Neural cell (in vitro differentiated cells): ENCODE measurements at regions not wholly inside any gene's neighbourhood (a gene's known extent, or its start where the extent isn't known, plus 50 kb on each side); places are given as distances from the start of the nearest gene placed in this dataset.

Source experiments
- H2AFZ ChIP-seq: fragments of 200-600, 300-800 bp; sonication (generic), shearing (Covaris generic); 2 replicates; pipeline ENCODE4 v1.6.0; 2014; ENCODE audit warnings: low read depth, mild to moderate bottlenecking, antibody characterized with exemption, low read length, moderate library complexity
- H3F3A ChIP-seq: fragments of 200-600 bp; shearing (Covaris generic); 2 replicates; pipeline ENCODE4 v1.6.1; 2016; ENCODE audit warnings: mild to moderate bottlenecking, moderate library complexity, mixed read lengths, antibody characterized with exemption, low read length; ENCODE audit not compliant: insufficient read depth, poor library complexity, severe bottlenecking
- H3K27ac ChIP-seq: fragments of 200-600, 300-800 bp; sonication (generic), shearing (Covaris generic); 2 replicates; pipeline ENCODE4 v1.5.1; 2014; ENCODE audit warnings: mild to moderate bottlenecking, low read length, moderate library complexity
- H3K27me3 ChIP-seq: fragments of 300-800, 200-600 bp; sonication (generic), shearing (Covaris generic); 2 replicates; pipeline ENCODE4 v1.6.0; 2014; ENCODE audit warnings: mild to moderate bottlenecking, low read depth, low read length, moderate library complexity; ENCODE audit not compliant: insufficient read depth
- H3K36me3 ChIP-seq: fragments of 300-800, 200-600 bp; sonication (generic), shearing (Covaris generic); 2 replicates; pipeline ENCODE4 v1.5.1; 2014; ENCODE audit warnings: mild to moderate bottlenecking, antibody characterized with exemption, low read length, moderate library complexity; ENCODE audit not compliant: insufficient read depth
- H3K4me2 ChIP-seq: fragments of 300-800, 200-600 bp; sonication (generic), shearing (Covaris generic); 2 replicates; pipeline ENCODE4 v1.6.0; 2014; ENCODE audit warnings: mild to moderate bottlenecking, low read length
- H3K4me3 ChIP-seq: fragments of 300-800, 200-600 bp; sonication (generic), shearing (Covaris generic); 2 replicates; pipeline ENCODE4 v1.5.1; 2014; ENCODE audit warnings: mild to moderate bottlenecking, low read length, moderate library complexity
- H3K79me2 ChIP-seq: fragments of 200-600 bp; shearing (Covaris generic); replicated peaks from 2 replicates; pipeline ENCODE4 v1.6.0; 2014; ENCODE audit warnings: mild to moderate bottlenecking, low read length, moderate library complexity; ENCODE audit not compliant: insufficient read depth
- H3K9ac ChIP-seq: fragments of 300-800, 200-600 bp; sonication (generic), shearing (Covaris generic); 2 replicates; pipeline ENCODE4 v1.6.1; 2016; ENCODE audit warnings: mild to moderate bottlenecking, low read length, mixed read lengths
- H3K9me2 ChIP-seq: fragments of 200-600 bp; shearing (Covaris generic); 2 replicates; pipeline ENCODE4 v1.6.1; 2016; ENCODE audit warnings: mild to moderate bottlenecking, low read length, mixed read lengths; ENCODE audit not compliant: insufficient read depth
- H3K9me3 ChIP-seq: fragments of 200-600, 300-800 bp; sonication (generic), shearing (Covaris generic); 2 replicates; pipeline ENCODE4 v1.6.1; 2016; ENCODE audit warnings: mild to moderate bottlenecking, mixed run types, low read length, moderate library complexity, mixed read lengths
- H4K20me1 ChIP-seq: fragments of 200-600 bp; shearing (Covaris generic); 2 replicates; pipeline ENCODE4 v1.6.1; 2016; ENCODE audit warnings: mild to moderate bottlenecking, mixed run types; ENCODE audit not compliant: insufficient read depth
- EP300 ChIP-seq: fragments of 450-650 bp; conservative IDR thresholded peaks from 2 replicates; pipeline ENCODE4 v1.6.1; 2014; ENCODE audit warnings: antibody characterized with exemption, mild to moderate bottlenecking, moderate library complexity; ENCODE audit not compliant: poor library complexity, severe bottlenecking
- EZH2 ChIP-seq: fragments of 200-600, 300-800 bp; shearing (Covaris generic), sonication (generic); IDR thresholded peaks from 2 replicates; pipeline ENCODE4 v1.6.1; 2014; ENCODE audit warnings: antibody characterized with exemption, low read length, borderline replicate concordance, mild to moderate bottlenecking; ENCODE audit not compliant: insufficient read depth, poor library complexity, severe bottlenecking
- MXI1 ChIP-seq: fragments of 450-650 bp; conservative IDR thresholded peaks from 2 replicates; pipeline ENCODE4 v1.6.1; 2014; ENCODE audit warnings: antibody characterized with exemption, mild to moderate bottlenecking; ENCODE audit not compliant: poor library complexity, severe bottlenecking
- POLR2AphosphoS5 ChIP-seq: IDR thresholded peaks from 2 replicates; pipeline ENCODE4 v1.6.1; 2012
- RAD21 ChIP-seq: fragments of 450-650 bp; conservative IDR thresholded peaks from 2 replicates; pipeline ENCODE4 v1.6.1; 2014; ENCODE audit warnings: antibody characterized with exemption, mild to moderate bottlenecking, moderate library complexity
- SMC3 ChIP-seq: fragments of 450-650 bp; conservative IDR thresholded peaks from 2 replicates; pipeline ENCODE4 v1.6.1; 2014; ENCODE audit warnings: antibody characterized with exemption, mild to moderate bottlenecking, moderate library complexity; ENCODE audit not compliant: poor library complexity
- TAF1 ChIP-seq: IDR thresholded peaks from 2 replicates; pipeline ENCODE4 v1.6.1; 2012; ENCODE audit warnings: low read depth
- TF ChIP-seq, protein P1 (sequence below): fragments of 450-650 bp; IDR thresholded peaks from 2 replicates; pipeline ENCODE4 v1.5.1; 2014; ENCODE audit warnings: antibody characterized with exemption, mild to moderate bottlenecking, moderate library complexity; ENCODE audit not compliant: poor library complexity, severe bottlenecking
- TF ChIP-seq, protein P2 (sequence below): IDR thresholded peaks from 2 replicates; pipeline ENCODE4 v1.6.1; 2012; ENCODE audit warnings: borderline replicate concordance

- no peak overlapping the region for H3K4me3 ChIP-seq
- H3F3A ChIP-seq: no peaks in the 10 kb centered on the region
- H3K36me3 ChIP-seq: no peaks in the 10 kb centered on the region
- H3K9me3 ChIP-seq: peaks cover 3% of the 10 kb centered on the region
- no peaks in the 10 kb centered on the region for H3K27me3 ChIP-seq
- H4K20me1 ChIP-seq: no peaks in the 10 kb centered on the region
- H3K27ac ChIP-seq: no peak overlapping the region
- H3K79me2 ChIP-seq: no peaks in the 10 kb centered on the region
- H3K9ac ChIP-seq: no peak overlapping the region
- H2AFZ ChIP-seq: no peak overlapping the region
- TF ChIP-seq RAD21 (no peak), EP300 (no peak), POLR2AphosphoS5 (no peak), TAF1 (no peak), SMC3 (no peak), MXI1 (no peak), EZH2 (no peak)
- TF ChIP-seq, protein P1, sequence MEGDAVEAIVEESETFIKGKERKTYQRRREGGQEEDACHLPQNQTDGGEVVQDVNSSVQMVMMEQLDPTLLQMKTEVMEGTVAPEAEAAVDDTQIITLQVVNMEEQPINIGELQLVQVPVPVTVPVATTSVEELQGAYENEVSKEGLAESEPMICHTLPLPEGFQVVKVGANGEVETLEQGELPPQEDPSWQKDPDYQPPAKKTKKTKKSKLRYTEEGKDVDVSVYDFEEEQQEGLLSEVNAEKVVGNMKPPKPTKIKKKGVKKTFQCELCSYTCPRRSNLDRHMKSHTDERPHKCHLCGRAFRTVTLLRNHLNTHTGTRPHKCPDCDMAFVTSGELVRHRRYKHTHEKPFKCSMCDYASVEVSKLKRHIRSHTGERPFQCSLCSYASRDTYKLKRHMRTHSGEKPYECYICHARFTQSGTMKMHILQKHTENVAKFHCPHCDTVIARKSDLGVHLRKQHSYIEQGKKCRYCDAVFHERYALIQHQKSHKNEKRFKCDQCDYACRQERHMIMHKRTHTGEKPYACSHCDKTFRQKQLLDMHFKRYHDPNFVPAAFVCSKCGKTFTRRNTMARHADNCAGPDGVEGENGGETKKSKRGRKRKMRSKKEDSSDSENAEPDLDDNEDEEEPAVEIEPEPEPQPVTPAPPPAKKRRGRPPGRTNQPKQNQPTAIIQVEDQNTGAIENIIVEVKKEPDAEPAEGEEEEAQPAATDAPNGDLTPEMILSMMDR: no peak
- TF ChIP-seq, protein P2, sequence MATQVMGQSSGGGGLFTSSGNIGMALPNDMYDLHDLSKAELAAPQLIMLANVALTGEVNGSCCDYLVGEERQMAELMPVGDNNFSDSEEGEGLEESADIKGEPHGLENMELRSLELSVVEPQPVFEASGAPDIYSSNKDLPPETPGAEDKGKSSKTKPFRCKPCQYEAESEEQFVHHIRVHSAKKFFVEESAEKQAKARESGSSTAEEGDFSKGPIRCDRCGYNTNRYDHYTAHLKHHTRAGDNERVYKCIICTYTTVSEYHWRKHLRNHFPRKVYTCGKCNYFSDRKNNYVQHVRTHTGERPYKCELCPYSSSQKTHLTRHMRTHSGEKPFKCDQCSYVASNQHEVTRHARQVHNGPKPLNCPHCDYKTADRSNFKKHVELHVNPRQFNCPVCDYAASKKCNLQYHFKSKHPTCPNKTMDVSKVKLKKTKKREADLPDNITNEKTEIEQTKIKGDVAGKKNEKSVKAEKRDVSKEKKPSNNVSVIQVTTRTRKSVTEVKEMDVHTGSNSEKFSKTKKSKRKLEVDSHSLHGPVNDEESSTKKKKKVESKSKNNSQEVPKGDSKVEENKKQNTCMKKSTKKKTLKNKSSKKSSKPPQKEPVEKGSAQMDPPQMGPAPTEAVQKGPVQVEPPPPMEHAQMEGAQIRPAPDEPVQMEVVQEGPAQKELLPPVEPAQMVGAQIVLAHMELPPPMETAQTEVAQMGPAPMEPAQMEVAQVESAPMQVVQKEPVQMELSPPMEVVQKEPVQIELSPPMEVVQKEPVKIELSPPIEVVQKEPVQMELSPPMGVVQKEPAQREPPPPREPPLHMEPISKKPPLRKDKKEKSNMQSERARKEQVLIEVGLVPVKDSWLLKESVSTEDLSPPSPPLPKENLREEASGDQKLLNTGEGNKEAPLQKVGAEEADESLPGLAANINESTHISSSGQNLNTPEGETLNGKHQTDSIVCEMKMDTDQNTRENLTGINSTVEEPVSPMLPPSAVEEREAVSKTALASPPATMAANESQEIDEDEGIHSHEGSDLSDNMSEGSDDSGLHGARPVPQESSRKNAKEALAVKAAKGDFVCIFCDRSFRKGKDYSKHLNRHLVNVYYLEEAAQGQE: no peak
- H3K9me2 ChIP-seq: no peaks in the 10 kb centered on the region
- H3K4me2 ChIP-seq: no peak overlapping the region
Measured at GRCh38 chr15:98451236-98451635, 197.1 kb upstream of the IGF1R start.

- no peaks in the 10 kb centered on the region for H3K79me2 ChIP-seq
- no peaks in the 10 kb centered on the region for H3K36me3 ChIP-seq
- no peak overlapping the region for H3K4me2 ChIP-seq
- no peak overlapping the region for H3K4me3 ChIP-seq
- H3K9ac ChIP-seq: no peak overlapping the region
- H3K9me2 ChIP-seq: no peaks in the 10 kb centered on the region
- TF ChIP-seq EP300 (no peak), SMC3 (no peak), EZH2 (no peak), TAF1 (no peak), RAD21 (no peak)
- TF ChIP-seq, protein P2: no peak
- TF ChIP-seq, protein P1: no peak
- H3K27me3 ChIP-seq: no peaks in the 10 kb centered on the region
- no peak overlapping the region for H2AFZ ChIP-seq
- H3K9me3 ChIP-seq: peaks cover 3% of the 10 kb centered on the region
- no peak overlapping the region for H3K27ac ChIP-seq
- no peaks in the 10 kb centered on the region for H4K20me1 ChIP-seq
- no peaks in the 10 kb centered on the region for H3F3A ChIP-seq
Measured at GRCh38 chr15:98452238-98452637, 196.1 kb upstream of the IGF1R start.
